DOHH2 (cell line): ENCODE measurements at regions not wholly inside any gene's neighbourhood (a gene's known extent, or its start where the extent isn't known, plus 50 kb on each side); places are given as distances from the start of the nearest gene placed in this dataset.

Experiments used
- H3F3A ChIP-seq: fragments of 200-600 bp; sonication (generic), shearing (Covaris generic); 2 replicates; pipeline ENCODE4 v1.6.0; 2016; ENCODE audit warnings: antibody characterized with exemption, mild to moderate bottlenecking; ENCODE audit not compliant: control insufficient read depth, insufficient read depth
- H3K27ac ChIP-seq: fragments of 200-600 bp; sonication (generic); 2 replicates; pipeline ENCODE4 v1.5.1; 2014; ENCODE audit warnings: low read depth, mild to moderate bottlenecking, low read length, moderate library complexity
- H3K27me3 ChIP-seq: fragments of 200-600 bp; sonication (generic); 2 replicates; pipeline ENCODE4 v1.6.1; 2014; ENCODE audit warnings: mild to moderate bottlenecking, low read length, mixed read lengths; ENCODE audit not compliant: control insufficient read depth
- H3K36me3 ChIP-seq: fragments of 200-600 bp; sonication (generic); 2 replicates; pipeline ENCODE4 v1.6.1; 2014; ENCODE audit warnings: mild to moderate bottlenecking, low read length, moderate library complexity, mixed read lengths; ENCODE audit not compliant: control insufficient read depth
- H3K4me1 ChIP-seq: fragments of 200-600 bp; sonication (generic); 2 replicates; pipeline ENCODE4 v1.6.1; 2014; ENCODE audit warnings: mild to moderate bottlenecking, low read length, mixed read lengths; ENCODE audit not compliant: control insufficient read depth
- H3K4me2 ChIP-seq: fragments of 200-600 bp; sonication (generic); 2 replicates; pipeline ENCODE4 v1.6.0; 2014; ENCODE audit warnings: mild to moderate bottlenecking, low read length, moderate library complexity
- H3K4me3 ChIP-seq: fragments of 200-600 bp; sonication (generic); 2 replicates; pipeline ENCODE4 v1.5.1; 2014; ENCODE audit warnings: mild to moderate bottlenecking, low read length, mixed read lengths
- H3K79me2 ChIP-seq: fragments of 200-600 bp; sonication (generic); 2 replicates; pipeline ENCODE4 v1.6.1; 2014; ENCODE audit warnings: mild to moderate bottlenecking, low read length, mixed read lengths; ENCODE audit not compliant: control insufficient read depth
- H3K9me2 ChIP-seq: fragments of 200-600 bp; sonication (generic); replicated peaks from 2 replicates; pipeline ENCODE4 v1.6.1; 2014; ENCODE audit warnings: mild to moderate bottlenecking, low read length, mixed read lengths; ENCODE audit not compliant: control insufficient read depth
- H3K9me3 ChIP-seq: fragments of 200-600 bp; sonication (generic); 2 replicates; pipeline ENCODE4 v1.6.1; 2014; ENCODE audit warnings: antibody characterized with exemption, low read length, mixed read lengths; ENCODE audit not compliant: control insufficient read depth, insufficient read depth
- H4K20me1 ChIP-seq: fragments of 200-600 bp; sonication (generic); 2 replicates; pipeline ENCODE4 v1.6.0; 2014; ENCODE audit warnings: low read depth, mild to moderate bottlenecking, antibody characterized with exemption, low read length, moderate library complexity; ENCODE audit not compliant: control insufficient read depth, insufficient read depth
- CTCF ChIP-seq: fragments of 200-600 bp; sonication (generic); IDR thresholded peaks from one replicate; pipeline ENCODE4 v1.5.1; 2014; ENCODE audit warnings: antibody characterized with exemption, mild to moderate bottlenecking, low read depth, low read length; ENCODE audit not compliant: poor library complexity, severe bottlenecking
- EZH2phosphoT487 ChIP-seq: fragments of 200-600 bp; sonication (generic); IDR thresholded peaks from 2 replicates; pipeline ENCODE4 v1.6.1; 2017; ENCODE audit warnings: borderline replicate concordance, mild to moderate bottlenecking, antibody characterized with exemption, low read length, moderate library complexity, mixed read lengths

DNA sequence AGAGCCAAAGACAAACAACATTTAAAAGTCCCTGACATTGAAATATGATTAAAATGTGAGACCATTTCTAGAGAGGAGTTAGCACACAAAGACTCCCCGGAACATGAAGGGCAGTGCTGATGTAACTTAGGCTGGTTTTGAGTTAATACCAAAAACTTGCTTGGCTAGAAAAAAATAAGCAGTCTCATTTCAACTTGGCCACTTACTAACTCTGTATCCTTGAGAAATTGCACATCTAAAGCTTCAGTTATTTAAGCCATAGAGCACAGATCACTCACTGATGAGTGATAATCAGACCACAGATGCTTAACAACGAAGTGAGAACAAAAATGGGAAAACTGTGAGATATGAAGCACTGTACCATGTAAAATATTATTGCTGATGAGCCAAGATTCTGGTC, 65.9 kb upstream of the MAOA start:
- H4K20me1 ChIP-seq: no peaks in the 10 kb centered on the region
- no peaks in the 10 kb centered on the region for H3K36me3 ChIP-seq
- H3F3A ChIP-seq: no peaks in the 10 kb centered on the region
- H3K4me2 ChIP-seq: no peak overlapping the region
- no peak overlapping the region for H3K27ac ChIP-seq
- H3K9me3 ChIP-seq: no peaks in the 10 kb centered on the region
- H3K4me3 ChIP-seq: no peak overlapping the region
- H3K79me2 ChIP-seq: no peaks in the 10 kb centered on the region
- no peaks in the 10 kb centered on the region for H3K9me2 ChIP-seq
- no peaks in the 10 kb centered on the region for H3K27me3 ChIP-seq
- no peaks in the 10 kb centered on the region for H3K4me1 ChIP-seq
- TF ChIP-seq EZH2phosphoT487 (no peak), CTCF (no peak)

- no peaks in the 10 kb centered on the region for H3K79me2 ChIP-seq
- no peaks in the 10 kb centered on the region for H3K27me3 ChIP-seq
- H3K27ac ChIP-seq: no peak overlapping the region
- H3F3A ChIP-seq: no peaks in the 10 kb centered on the region
- no peaks in the 10 kb centered on the region for H3K9me3 ChIP-seq
- TF ChIP-seq EZH2phosphoT487: no peak
- TF ChIP-seq CTCF: no peak
- no peak overlapping the region for H3K4me2 ChIP-seq
- no peaks in the 10 kb centered on the region for H4K20me1 ChIP-seq
- no peaks in the 10 kb centered on the region for H3K4me1 ChIP-seq
- no peaks in the 10 kb centered on the region for H3K36me3 ChIP-seq
- no peak overlapping the region for H3K4me3 ChIP-seq
- no peaks in the 10 kb centered on the region for H3K9me2 ChIP-seq
Measured at GRCh38 chrX:43592597-43592996, 63.5 kb upstream of the MAOA start.

DNA sequence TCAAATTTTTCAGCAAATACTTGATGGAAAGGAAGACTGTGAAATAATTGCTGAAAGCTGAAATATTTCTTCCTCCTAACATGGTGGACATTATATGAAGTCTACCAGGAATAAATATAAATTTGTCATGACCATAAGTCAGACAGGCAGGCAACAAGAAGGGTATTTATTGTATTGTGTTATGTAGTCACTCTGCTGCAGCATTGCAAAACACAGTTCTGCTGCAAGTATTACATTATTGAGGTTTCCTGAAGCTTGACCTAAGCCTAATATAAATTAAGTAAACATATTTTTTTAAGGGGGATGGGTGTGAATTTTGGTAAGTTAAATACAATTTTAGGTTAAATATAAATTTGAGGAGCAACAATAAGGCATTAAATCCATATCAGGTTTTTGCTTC, 60.2 kb upstream of the MAOA start:
- no peaks in the 10 kb centered on the region for H3K36me3 ChIP-seq
- H3K79me2 ChIP-seq: no peaks in the 10 kb centered on the region
- H3K4me1 ChIP-seq: no peaks in the 10 kb centered on the region
- H3F3A ChIP-seq: no peaks in the 10 kb centered on the region
- H3K9me2 ChIP-seq: no peaks in the 10 kb centered on the region
- no peak overlapping the region for H3K27ac ChIP-seq
- no peaks in the 10 kb centered on the region for H3K27me3 ChIP-seq
- no peaks in the 10 kb centered on the region for H4K20me1 ChIP-seq
- no peak overlapping the region for H3K4me2 ChIP-seq
- H3K4me3 ChIP-seq: no peak overlapping the region
- H3K9me3 ChIP-seq: no peaks in the 10 kb centered on the region
- TF ChIP-seq EZH2phosphoT487: no peak
- TF ChIP-seq CTCF: no peak

GRCh38 chrX:43604753-43605152, 51.3 kb upstream of the MAOA start:
- H3K9me3 ChIP-seq: no peaks in the 10 kb centered on the region
- H4K20me1 ChIP-seq: no peaks in the 10 kb centered on the region
- no peaks in the 10 kb centered on the region for H3K36me3 ChIP-seq
- H3K27me3 ChIP-seq: no peaks in the 10 kb centered on the region
- no peak overlapping the region for H3K4me2 ChIP-seq
- no peaks in the 10 kb centered on the region for H3K4me1 ChIP-seq
- no peaks in the 10 kb centered on the region for H3K9me2 ChIP-seq
- no peaks in the 10 kb centered on the region for H3F3A ChIP-seq
- H3K4me3 ChIP-seq: no peak overlapping the region
- no peaks in the 10 kb centered on the region for H3K79me2 ChIP-seq
- H3K27ac ChIP-seq: no peak overlapping the region
- TF ChIP-seq EZH2phosphoT487: no peak
- TF ChIP-seq CTCF: no peak
